Fibroblast of lung (primary cell): ENCODE measurements at regions not wholly inside any gene's neighbourhood (a gene's known extent, or its start where the extent isn't known, plus 50 kb on each side); places are given as distances from the start of the nearest gene placed in this dataset.

Experiments
- EZH2 ChIP-seq: IDR thresholded peaks from 2 replicates; pipeline ENCODE4 v1.5.1; 2012; ENCODE audit warnings: low read length, control low read depth, mild to moderate bottlenecking; ENCODE audit errors: missing control alignments
- TF ChIP-seq, protein P1 (sequence below), 2 donors: IDR thresholded peaks in 1 of 2; conservative IDR thresholded peaks in 1 of 2; 1 replicate in 1 of 2; 2 replicates in 1 of 2; pipeline ENCODE4 v1.5.1; 2011 to 2012; ENCODE audit warnings: low read length in 2 of 2, control low read depth in 1 of 2, inconsistent platforms in 1 of 2, low read depth in 1 of 2, mild to moderate bottlenecking in 1 of 2

DNA sequence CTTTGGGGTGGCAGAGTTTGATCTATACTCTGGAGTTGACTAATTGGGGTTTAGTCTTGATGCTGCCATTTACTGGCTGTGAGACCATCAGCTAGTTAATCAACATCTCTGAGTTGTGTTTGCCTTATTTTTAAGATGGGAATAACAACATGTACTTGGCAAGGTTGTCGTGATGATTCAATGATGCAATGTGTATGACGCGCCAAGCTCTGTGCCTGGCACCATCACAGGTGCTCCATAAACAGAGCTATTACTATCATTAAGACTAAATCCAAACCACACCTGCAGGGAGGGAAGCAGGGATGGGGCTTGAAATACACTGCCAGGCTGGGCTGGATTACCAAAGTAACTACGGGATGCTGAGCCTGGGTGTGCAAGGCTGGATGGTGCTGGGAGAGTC is 60.1 kb upstream of the E2F3 start:
- TF ChIP-seq, protein P1, sequence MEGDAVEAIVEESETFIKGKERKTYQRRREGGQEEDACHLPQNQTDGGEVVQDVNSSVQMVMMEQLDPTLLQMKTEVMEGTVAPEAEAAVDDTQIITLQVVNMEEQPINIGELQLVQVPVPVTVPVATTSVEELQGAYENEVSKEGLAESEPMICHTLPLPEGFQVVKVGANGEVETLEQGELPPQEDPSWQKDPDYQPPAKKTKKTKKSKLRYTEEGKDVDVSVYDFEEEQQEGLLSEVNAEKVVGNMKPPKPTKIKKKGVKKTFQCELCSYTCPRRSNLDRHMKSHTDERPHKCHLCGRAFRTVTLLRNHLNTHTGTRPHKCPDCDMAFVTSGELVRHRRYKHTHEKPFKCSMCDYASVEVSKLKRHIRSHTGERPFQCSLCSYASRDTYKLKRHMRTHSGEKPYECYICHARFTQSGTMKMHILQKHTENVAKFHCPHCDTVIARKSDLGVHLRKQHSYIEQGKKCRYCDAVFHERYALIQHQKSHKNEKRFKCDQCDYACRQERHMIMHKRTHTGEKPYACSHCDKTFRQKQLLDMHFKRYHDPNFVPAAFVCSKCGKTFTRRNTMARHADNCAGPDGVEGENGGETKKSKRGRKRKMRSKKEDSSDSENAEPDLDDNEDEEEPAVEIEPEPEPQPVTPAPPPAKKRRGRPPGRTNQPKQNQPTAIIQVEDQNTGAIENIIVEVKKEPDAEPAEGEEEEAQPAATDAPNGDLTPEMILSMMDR (conservative IDR thresholded peaks at IDR 0.05 in 1 of 2, IDR thresholded peaks at IDR 0.05 in 1 of 2; ENCODE audit: low read depth in 1 of 2, low read length in 2 of 2), result no peak
- no peak for TF ChIP-seq EZH2
